ENCODE measurements at regions not wholly inside any gene's neighbourhood (a gene's known extent, or its start where the extent isn't known, plus 50 kb on each side); places are given as distances from the start of the nearest gene placed in this dataset.

DNA sequence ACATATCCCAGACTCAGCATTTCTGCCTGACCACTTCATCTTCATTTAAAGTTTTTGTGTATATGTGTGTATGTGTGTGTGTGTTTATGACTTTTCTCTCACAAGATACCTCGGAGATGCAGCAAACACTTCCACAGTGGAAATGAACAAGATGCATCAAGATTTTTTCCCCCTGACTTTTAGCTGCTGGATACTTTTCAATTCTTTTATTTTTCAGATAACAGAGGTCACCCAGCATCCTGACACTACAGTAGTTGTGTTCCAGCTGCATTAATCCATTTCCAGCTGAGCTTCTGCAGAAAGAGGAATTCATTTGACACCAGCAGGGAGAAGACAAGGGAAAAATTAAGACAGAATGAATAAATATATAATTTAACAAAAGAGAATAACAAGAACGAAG lies 130.2 kb upstream of the PSMD7 start:
- DNase-seq (ENCODE audit: low read depth) = no peak
- in situ Hi-C loops (cut with HindIII; ENCODE audit: low sequenced_read_pairs) = no loop called here
- TF ChIP-seq, protein P1, sequence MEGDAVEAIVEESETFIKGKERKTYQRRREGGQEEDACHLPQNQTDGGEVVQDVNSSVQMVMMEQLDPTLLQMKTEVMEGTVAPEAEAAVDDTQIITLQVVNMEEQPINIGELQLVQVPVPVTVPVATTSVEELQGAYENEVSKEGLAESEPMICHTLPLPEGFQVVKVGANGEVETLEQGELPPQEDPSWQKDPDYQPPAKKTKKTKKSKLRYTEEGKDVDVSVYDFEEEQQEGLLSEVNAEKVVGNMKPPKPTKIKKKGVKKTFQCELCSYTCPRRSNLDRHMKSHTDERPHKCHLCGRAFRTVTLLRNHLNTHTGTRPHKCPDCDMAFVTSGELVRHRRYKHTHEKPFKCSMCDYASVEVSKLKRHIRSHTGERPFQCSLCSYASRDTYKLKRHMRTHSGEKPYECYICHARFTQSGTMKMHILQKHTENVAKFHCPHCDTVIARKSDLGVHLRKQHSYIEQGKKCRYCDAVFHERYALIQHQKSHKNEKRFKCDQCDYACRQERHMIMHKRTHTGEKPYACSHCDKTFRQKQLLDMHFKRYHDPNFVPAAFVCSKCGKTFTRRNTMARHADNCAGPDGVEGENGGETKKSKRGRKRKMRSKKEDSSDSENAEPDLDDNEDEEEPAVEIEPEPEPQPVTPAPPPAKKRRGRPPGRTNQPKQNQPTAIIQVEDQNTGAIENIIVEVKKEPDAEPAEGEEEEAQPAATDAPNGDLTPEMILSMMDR (IDR thresholded peaks at IDR 0.05; ENCODE audit: low read depth, low read length, missing control alignments) = no peak
- no peak overlapping the region for H3K4me3 ChIP-seq (ENCODE audit: low read depth, low read length)

DNA sequence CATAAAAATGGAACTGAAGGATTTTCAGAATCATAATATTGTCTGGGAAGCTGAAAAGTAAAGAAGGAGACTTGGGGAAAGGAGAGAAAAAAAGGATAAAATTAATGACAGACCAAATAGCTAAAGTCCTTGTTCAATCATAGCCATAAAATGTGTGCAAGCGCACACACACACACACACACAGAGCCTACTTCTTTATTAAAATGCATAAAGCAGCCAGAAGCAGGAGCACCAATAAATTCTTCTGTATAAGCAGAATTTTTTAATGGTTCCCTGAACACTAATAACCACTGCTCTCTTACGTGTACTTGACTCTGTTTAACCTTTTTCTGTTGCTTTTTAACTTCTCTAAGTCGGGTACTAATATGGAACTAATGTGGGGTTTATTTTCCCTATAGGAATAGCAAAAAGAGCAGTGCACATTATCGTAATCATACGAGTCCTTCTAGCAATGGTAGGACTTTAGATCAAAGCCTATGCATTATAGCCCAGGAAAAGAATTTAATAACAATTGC lies 131.0 kb upstream of the PSMD7 start:
- DNase-seq (ENCODE audit: low read depth) = no peak
- in situ Hi-C loops (cut with HindIII; ENCODE audit: low sequenced_read_pairs) = no loop called here
- TF ChIP-seq, protein P1 (IDR thresholded peaks at IDR 0.05; ENCODE audit: low read depth, low read length, missing control alignments) = no peak
- no peak overlapping the region for H3K4me3 ChIP-seq (ENCODE audit: low read depth, low read length)

DNA sequence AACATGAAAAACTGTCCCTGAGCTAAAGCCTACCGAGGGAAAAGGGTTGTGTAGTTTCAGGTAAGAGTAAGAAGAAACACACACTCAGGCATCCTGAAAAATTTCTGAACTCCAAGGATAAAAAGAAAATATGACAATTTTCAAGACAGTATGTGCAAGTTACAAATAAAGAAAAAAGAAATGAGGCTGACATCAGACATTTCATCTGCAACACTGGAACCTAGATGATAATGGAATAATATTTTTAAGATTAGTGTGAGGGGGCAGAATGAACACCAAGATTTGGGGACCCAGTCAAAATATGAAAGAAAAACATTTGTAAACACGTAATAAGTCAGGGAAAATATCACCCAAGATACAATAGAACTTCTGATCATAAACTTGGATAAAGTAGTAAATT lies 135.9 kb upstream of the PSMD7 start:
- in situ Hi-C loops (cut with HindIII; ENCODE audit: low sequenced_read_pairs) = no loop called here
- H3K4me3 ChIP-seq (ENCODE audit: low read depth, low read length) = no peak overlapping the region
- TF ChIP-seq, protein P1 (IDR thresholded peaks at IDR 0.05; ENCODE audit: low read depth, low read length, missing control alignments) = no peak
- no peak for DNase-seq (ENCODE audit: low read depth)

DNA sequence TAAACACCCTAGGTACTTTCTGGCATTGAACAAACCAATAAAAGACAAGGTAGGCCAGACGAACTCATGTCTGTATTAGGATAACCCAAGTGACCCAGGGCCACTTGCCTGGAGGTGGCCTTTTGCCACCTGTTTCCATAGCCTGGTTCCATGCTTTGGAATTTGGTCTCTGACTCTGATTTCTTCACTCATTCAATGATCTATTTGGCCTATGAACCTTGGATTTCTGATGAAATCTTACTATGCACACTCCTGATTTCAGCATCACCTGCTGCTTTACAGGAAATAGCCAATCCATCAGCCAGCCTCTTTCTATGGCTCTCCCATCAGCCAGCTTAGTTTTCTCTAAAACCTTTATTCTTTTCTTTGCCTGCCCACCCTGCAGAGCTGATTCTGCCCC lies 142.8 kb upstream of the PSMD7 start:
- H3K4me3 ChIP-seq (ENCODE audit: low read depth, low read length) = no peak overlapping the region
- no peak for DNase-seq (ENCODE audit: low read depth)
- in situ Hi-C loops (cut with HindIII; ENCODE audit: low sequenced_read_pairs) = no loop called here
- TF ChIP-seq, protein P1 (IDR thresholded peaks at IDR 0.05; ENCODE audit: low read depth, low read length, missing control alignments) = no peak

DNA sequence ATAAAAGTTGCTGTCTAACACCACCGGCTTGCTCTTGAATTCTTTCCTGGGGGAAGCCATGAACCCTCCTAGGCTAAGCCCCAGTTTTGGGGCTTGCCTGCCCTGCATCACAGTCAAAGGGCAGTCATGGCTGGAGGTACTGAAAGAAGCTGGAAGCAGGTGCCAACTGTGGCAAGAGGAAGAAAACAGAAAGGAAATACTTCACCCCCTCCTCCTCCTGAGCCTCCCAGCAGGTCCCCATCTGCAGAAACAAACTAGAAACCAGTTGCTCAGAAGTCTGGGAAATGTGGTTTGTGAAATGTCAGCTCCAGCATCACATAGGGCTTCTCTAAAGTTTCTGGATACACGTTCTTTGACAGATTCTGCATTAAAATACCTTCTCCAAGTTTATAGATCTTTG lies 150.0 kb upstream of the PSMD7 start:
- TF ChIP-seq, protein P1 (IDR thresholded peaks at IDR 0.05; ENCODE audit: low read depth, low read length, missing control alignments) = no peak
- no peak for DNase-seq (ENCODE audit: low read depth)
- no peak overlapping the region for H3K4me3 ChIP-seq (ENCODE audit: low read depth, low read length)
- in situ Hi-C loops (cut with HindIII; ENCODE audit: low sequenced_read_pairs) = no loop called here

DNA sequence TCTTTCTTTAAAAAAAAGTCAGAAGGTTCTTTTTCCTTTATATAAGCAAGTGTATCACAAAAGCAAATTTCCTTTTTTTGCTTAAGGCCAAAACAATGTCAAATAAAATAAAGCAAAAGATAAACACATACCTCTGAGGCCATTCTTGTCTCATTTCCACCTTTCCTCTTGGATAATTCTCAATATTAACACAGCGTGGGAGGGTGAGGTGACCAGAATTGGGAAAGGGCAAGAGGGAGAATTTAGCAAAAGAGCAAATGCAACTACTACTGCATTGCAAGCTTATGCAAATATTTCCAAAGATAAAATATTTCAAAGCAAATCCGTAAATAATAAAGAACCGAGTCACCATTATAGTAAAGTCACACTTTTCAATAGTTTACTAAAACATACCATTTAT lies 153.4 kb upstream of the PSMD7 start:
- TF ChIP-seq, protein P1 (IDR thresholded peaks at IDR 0.05; ENCODE audit: low read depth, low read length, missing control alignments) = no peak
- H3K4me3 ChIP-seq (ENCODE audit: low read depth, low read length) = no peak overlapping the region
- DNase-seq (ENCODE audit: low read depth) = no peak
- in situ Hi-C loops (cut with HindIII; ENCODE audit: low sequenced_read_pairs) = no loop called here

DNA sequence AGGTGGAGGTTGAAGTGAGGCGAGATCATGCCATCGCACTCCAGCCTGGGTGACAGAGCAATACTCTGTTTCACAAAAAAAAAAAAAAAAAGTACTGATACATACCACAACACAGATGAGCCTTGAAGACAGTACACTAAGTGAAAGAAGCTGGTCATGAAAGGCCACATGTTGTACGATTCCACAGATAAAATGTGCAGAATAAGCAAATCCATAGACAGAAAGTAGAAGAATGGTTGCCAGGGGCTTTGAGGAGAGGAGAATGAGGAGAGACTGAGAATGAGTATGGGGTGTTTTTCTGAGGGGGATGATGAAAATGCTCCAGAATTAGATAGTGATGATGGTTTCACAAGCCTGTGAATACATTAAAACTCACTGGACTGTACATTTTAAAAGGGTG lies 155.6 kb upstream of the PSMD7 start:
- in situ Hi-C loops (cut with HindIII; ENCODE audit: low sequenced_read_pairs) = no loop called here

More for the DNA sequence above, 155.6 kb upstream of the PSMD7 start:
- H3K4me3 ChIP-seq (ENCODE audit: low read depth, low read length) = no peak overlapping the region
- DNase-seq (ENCODE audit: low read depth) = no peak
- TF ChIP-seq, protein P1 (IDR thresholded peaks at IDR 0.05; ENCODE audit: low read depth, low read length, missing control alignments) = no peak

Measured in astrocyte of the cerebellum (primary cell).